ENCODE measurements at regions not wholly inside any gene's neighbourhood (a gene's known extent, or its start where the extent isn't known, plus 50 kb on each side); places are given as distances from the start of the nearest gene placed in this dataset.

DNA sequence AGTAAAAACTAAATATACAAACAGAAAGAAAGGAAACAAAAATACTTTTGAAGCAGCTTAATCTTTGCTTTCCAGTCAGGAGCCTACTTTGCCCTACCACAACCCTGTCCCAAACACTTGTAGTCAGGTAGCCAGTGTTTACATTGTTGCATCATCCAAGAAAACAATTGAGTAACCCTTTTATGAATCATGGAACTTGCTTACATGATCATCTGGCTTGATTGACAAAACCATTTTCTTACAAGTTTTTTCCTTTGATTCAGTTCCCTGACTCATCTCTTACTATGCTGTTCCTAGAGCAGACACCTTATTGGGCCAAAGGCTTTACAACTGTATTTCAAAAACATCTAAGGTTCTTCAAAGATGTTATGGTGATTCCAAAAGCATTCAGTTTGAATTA is 740.1 kb downstream of the KLHL13 start:
- no peak overlapping the region for H3K4me2 ChIP-seq (ENCODE audit: low read length)
- no peaks in the 10 kb centered on the region for H3K9me3 Mint-ChIP-seq (ENCODE audit: unreplicated experiment)
- no peaks in the 10 kb centered on the region for H3K36me3 ChIP-seq (ENCODE audit: insufficient read depth, low read length)
- H3K79me2 ChIP-seq (ENCODE audit: insufficient read depth, low read length): no peaks in the 10 kb centered on the region
- DNase-seq (ENCODE audit: low read depth): no peak
- H3K27me3 ChIP-seq (ENCODE audit: insufficient read depth, low read length): no peaks in the 10 kb centered on the region
- H3K27ac ChIP-seq (ENCODE audit: low read depth, low read length): no peak overlapping the region
- no peak for FAIRE-seq
- no peak overlapping the region for H3K9ac ChIP-seq (ENCODE audit: low read length)
- no peak overlapping the region for H2AFZ ChIP-seq (ENCODE audit: low read depth, low read length)
- no peak overlapping the region for H3K4me3 Mint-ChIP-seq (ENCODE audit: unreplicated experiment)
- no peaks in the 10 kb centered on the region for H3K4me1 Mint-ChIP-seq (ENCODE audit: low read depth, unreplicated experiment)
- no peak overlapping the region for H3K4me3 ChIP-seq (ENCODE audit: insufficient read depth, low read depth, low read length)
- no peaks in the 10 kb centered on the region for H3K9me3 ChIP-seq (ENCODE audit: insufficient read depth, low read depth, low read length)
- no peaks in the 10 kb centered on the region for H3K4me1 ChIP-seq (ENCODE audit: insufficient read depth, low read length)
- H4K20me1 ChIP-seq (ENCODE audit: insufficient read depth, low read length): no peaks in the 10 kb centered on the region
- no peak for TF ChIP-seq EZH2 (IDR thresholded peaks at IDR 0.05; ENCODE audit: insufficient read depth, low read length)
- TF ChIP-seq, protein P1, sequence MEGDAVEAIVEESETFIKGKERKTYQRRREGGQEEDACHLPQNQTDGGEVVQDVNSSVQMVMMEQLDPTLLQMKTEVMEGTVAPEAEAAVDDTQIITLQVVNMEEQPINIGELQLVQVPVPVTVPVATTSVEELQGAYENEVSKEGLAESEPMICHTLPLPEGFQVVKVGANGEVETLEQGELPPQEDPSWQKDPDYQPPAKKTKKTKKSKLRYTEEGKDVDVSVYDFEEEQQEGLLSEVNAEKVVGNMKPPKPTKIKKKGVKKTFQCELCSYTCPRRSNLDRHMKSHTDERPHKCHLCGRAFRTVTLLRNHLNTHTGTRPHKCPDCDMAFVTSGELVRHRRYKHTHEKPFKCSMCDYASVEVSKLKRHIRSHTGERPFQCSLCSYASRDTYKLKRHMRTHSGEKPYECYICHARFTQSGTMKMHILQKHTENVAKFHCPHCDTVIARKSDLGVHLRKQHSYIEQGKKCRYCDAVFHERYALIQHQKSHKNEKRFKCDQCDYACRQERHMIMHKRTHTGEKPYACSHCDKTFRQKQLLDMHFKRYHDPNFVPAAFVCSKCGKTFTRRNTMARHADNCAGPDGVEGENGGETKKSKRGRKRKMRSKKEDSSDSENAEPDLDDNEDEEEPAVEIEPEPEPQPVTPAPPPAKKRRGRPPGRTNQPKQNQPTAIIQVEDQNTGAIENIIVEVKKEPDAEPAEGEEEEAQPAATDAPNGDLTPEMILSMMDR (IDR thresholded peaks at IDR 0.05; ENCODE audit: insufficient read depth, low read depth, low read length): no peak
- no peaks in the 10 kb centered on the region for H3K36me3 Mint-ChIP-seq (ENCODE audit: low read depth, unreplicated experiment)
- no peaks in the 10 kb centered on the region for H3K27me3 Mint-ChIP-seq (ENCODE audit: low read depth, unreplicated experiment)
- no peak overlapping the region for H3K27ac Mint-ChIP-seq (ENCODE audit: unreplicated experiment)

DNA sequence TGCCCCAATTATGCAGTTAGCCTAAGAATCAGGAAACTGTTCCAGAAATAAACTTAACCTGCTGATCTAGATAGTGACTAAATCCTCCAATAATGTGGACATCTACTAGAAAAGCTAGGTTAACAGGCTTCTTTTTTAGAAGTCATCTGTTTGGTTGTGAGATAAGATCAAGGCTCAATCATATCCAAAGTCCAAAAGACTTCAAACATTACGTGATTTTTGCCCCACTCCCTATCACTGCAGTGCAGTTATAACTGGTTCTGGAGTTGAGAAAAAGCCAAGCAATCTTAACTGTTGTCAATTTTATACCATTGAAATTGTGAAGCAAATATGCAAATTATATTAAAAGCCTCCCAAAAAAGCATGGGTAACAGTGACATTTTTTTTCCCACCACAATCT is 781.4 kb downstream of the KLHL13 start:
- Mint-ChIP-seq H3K27me3 (ENCODE audit: low read depth, unreplicated experiment) (no peaks in the 10 kb centered on the region), H3K9me3 (ENCODE audit: unreplicated experiment) (no peaks in the 10 kb centered on the region), H3K4me3 (ENCODE audit: unreplicated experiment) (no peak overlapping the region), H3K27ac (ENCODE audit: unreplicated experiment) (no peak overlapping the region), H3K4me1 (ENCODE audit: low read depth, unreplicated experiment) (no peaks in the 10 kb centered on the region), H3K36me3 (ENCODE audit: low read depth, unreplicated experiment) (no peaks in the 10 kb centered on the region)
- Histone ChIP-seq H3K4me3 (ENCODE audit: insufficient read depth, low read depth, low read length) (no peak overlapping the region), H3K36me3 (ENCODE audit: insufficient read depth, low read length) (no peaks in the 10 kb centered on the region), H3K4me2 (ENCODE audit: low read length) (no peak overlapping the region), H3K27me3 (ENCODE audit: insufficient read depth, low read length) (no peaks in the 10 kb centered on the region), H3K27ac (ENCODE audit: low read depth, low read length) (no peak overlapping the region), H3K79me2 (ENCODE audit: insufficient read depth, low read length) (no peaks in the 10 kb centered on the region), H3K4me1 (ENCODE audit: insufficient read depth, low read length) (no peaks in the 10 kb centered on the region), H3K9me3 (ENCODE audit: insufficient read depth, low read depth, low read length) (no peaks in the 10 kb centered on the region), H2AFZ (ENCODE audit: low read depth, low read length) (no peak overlapping the region), H4K20me1 (ENCODE audit: insufficient read depth, low read length) (no peaks in the 10 kb centered on the region), H3K9ac (ENCODE audit: low read length) (no peak overlapping the region)
- DNase-seq (ENCODE audit: low read depth) (no peak), FAIRE-seq (no peak)
- TF ChIP-seq, protein P1 (IDR thresholded peaks at IDR 0.05; ENCODE audit: insufficient read depth, low read depth, low read length): no peak
- no peak for TF ChIP-seq EZH2 (IDR thresholded peaks at IDR 0.05; ENCODE audit: insufficient read depth, low read length)

- no peak overlapping the region for H3K27ac ChIP-seq (ENCODE audit: low read depth, low read length)
- no peaks in the 10 kb centered on the region for H3K79me2 ChIP-seq (ENCODE audit: insufficient read depth, low read length)
- TF ChIP-seq, protein P1 (IDR thresholded peaks at IDR 0.05; ENCODE audit: insufficient read depth, low read depth, low read length): no peak
- no peak for TF ChIP-seq EZH2 (IDR thresholded peaks at IDR 0.05; ENCODE audit: insufficient read depth, low read length)
- no peak overlapping the region for H3K4me2 ChIP-seq (ENCODE audit: low read length)
- Mint-ChIP-seq H3K36me3 (ENCODE audit: low read depth, unreplicated experiment) (no peaks in the 10 kb centered on the region), H3K4me1 (ENCODE audit: low read depth, unreplicated experiment) (no peaks in the 10 kb centered on the region), H3K27me3 (ENCODE audit: low read depth, unreplicated experiment) (no peaks in the 10 kb centered on the region), H3K4me3 (ENCODE audit: unreplicated experiment) (no peak overlapping the region), H3K9me3 (ENCODE audit: unreplicated experiment) (no peaks in the 10 kb centered on the region), H3K27ac (ENCODE audit: unreplicated experiment) (no peak overlapping the region)
- H3K9me3 ChIP-seq (ENCODE audit: insufficient read depth, low read depth, low read length): no peaks in the 10 kb centered on the region
- H2AFZ ChIP-seq (ENCODE audit: low read depth, low read length): no peak overlapping the region
- H3K4me1 ChIP-seq (ENCODE audit: insufficient read depth, low read length): no peaks in the 10 kb centered on the region
- DNase-seq (ENCODE audit: low read depth) (no peak), FAIRE-seq (peak; percentile 55)
- no peaks in the 10 kb centered on the region for H3K27me3 ChIP-seq (ENCODE audit: insufficient read depth, low read length)
- no peaks in the 10 kb centered on the region for H4K20me1 ChIP-seq (ENCODE audit: insufficient read depth, low read length)
- no peak overlapping the region for H3K9ac ChIP-seq (ENCODE audit: low read length)
- H3K36me3 ChIP-seq (ENCODE audit: insufficient read depth, low read length): no peaks in the 10 kb centered on the region
- no peak overlapping the region for H3K4me3 ChIP-seq (ENCODE audit: insufficient read depth, low read depth, low read length)
Measured at GRCh38 chrX:117327373-117327772, 789.2 kb downstream of the KLHL13 start.
